ENCODE measurements at regions not wholly inside any gene's neighbourhood (a gene's known extent, or its start where the extent isn't known, plus 50 kb on each side); places are given as distances from the start of the nearest gene placed in this dataset.
"Not testable (repeated sequence)": the region's sequence is repeated elsewhere in the genome, so short reads cannot be mapped to it uniquely, and the experiment has no call there.

DNA sequence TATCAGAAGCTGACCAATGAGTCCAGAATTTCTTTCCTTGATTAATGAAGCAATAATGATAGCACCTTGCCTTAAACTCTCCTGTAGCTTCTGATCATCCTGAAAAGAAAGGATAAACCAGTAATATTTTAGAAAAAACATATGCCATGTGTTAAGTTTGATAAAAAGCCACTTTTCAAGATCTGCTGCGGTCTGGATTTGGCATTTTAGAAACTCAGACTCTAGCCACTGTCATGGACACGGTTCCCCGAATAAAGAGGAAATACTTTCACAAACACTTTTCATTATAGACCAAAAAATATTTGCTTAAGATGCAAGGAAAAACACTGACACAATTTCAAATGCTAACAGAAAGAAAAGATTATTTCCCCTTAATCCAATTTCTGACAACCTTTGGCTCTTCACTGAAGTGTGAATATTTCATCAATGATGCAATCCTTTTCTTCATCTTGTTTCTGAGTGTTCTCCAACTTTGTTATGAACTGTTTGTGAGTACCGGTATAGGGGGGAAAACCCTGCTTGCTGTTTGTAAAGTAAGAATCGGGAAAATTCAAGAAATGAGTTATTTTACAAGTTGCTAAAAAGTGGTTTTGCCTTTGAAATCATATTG, 329.5 kb downstream of the CRPPA start:
- TF ChIP-seq, protein P1, sequence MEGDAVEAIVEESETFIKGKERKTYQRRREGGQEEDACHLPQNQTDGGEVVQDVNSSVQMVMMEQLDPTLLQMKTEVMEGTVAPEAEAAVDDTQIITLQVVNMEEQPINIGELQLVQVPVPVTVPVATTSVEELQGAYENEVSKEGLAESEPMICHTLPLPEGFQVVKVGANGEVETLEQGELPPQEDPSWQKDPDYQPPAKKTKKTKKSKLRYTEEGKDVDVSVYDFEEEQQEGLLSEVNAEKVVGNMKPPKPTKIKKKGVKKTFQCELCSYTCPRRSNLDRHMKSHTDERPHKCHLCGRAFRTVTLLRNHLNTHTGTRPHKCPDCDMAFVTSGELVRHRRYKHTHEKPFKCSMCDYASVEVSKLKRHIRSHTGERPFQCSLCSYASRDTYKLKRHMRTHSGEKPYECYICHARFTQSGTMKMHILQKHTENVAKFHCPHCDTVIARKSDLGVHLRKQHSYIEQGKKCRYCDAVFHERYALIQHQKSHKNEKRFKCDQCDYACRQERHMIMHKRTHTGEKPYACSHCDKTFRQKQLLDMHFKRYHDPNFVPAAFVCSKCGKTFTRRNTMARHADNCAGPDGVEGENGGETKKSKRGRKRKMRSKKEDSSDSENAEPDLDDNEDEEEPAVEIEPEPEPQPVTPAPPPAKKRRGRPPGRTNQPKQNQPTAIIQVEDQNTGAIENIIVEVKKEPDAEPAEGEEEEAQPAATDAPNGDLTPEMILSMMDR (IDR thresholded peaks at IDR 0.05; ENCODE audit: low read depth, low read length) = no peak
- H3K27ac ChIP-seq (ENCODE audit: low read depth, low read length) = no peak overlapping the region
- H3K27me3 ChIP-seq (ENCODE audit: control insufficient read depth, insufficient read depth, low read length) = no peaks in the 10 kb centered on the region
- ChIA-PET CTCF (interaction anchor here (0.6 to 1.8 kb wide), 4 partner anchors 14 to 1387 kb away, joined by 3 to 8 read pairs (median 5); no protein-coding TSS in a partner anchor), POLR2A (no interaction called here)
- no peaks in the 10 kb centered on the region for H3K9me3 ChIP-seq (ENCODE audit: control insufficient read depth, insufficient read depth, low read length)
- no peak for DNase-seq (ENCODE audit: low read depth, low spot score)
- no peak overlapping the region for H3K4me3 ChIP-seq (ENCODE audit: low read depth, low read length)

DNA sequence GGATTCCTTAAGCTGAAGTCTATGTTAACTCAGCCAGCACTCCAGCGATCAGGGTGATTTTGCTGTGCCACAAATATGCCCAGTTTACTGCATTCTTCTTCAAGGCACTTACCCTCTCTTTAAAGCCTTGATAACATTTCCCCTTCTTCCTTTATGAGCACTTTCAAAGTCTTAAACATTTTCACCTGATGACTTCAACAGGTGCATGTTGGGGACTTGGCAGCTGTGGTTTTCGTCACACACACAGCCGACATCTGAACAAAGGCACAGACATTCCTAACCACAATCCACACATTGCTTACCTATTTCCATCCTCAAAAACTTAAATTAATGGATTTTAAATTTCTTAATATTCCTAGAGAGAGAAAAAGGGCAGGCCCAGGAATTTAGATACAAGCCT, 331.5 kb downstream of the CRPPA start:
- Histone ChIP-seq H3K4me3 (ENCODE audit: low read depth, low read length) (no peak overlapping the region), H3K27me3 (ENCODE audit: control insufficient read depth, insufficient read depth, low read length) (no peaks in the 10 kb centered on the region), H3K9me3 (ENCODE audit: control insufficient read depth, insufficient read depth, low read length) (no peaks in the 10 kb centered on the region), H3K27ac (ENCODE audit: low read depth, low read length) (no peak overlapping the region)
- DNase-seq (ENCODE audit: low read depth, low spot score) = no peak
- ChIA-PET CTCF (interaction anchor here (0.9 to 2.9 kb wide), 2 partner anchors 12 to 475 kb away, joined by 3 to 11 read pairs; no protein-coding TSS in a partner anchor), POLR2A (no interaction called here)
- TF ChIP-seq, protein P1 (IDR thresholded peaks at IDR 0.05; ENCODE audit: low read depth, low read length) = no peak

DNA sequence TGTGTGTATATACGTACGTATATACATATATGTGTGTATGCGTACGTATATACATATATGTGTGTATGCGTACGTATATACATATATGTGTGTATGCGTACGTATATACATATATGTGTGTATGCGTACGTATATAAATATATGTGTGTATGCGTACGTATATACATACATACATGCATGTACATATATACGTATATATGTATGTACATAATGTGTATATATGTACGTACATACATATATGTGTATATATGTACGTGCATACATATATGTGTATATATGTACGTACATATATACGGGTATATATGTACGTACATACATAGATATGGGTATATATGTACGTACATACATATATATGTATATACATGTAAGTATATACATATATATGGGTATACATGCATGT, 332.1 kb downstream of the CRPPA start:
- TF ChIP-seq, protein P1 (IDR thresholded peaks at IDR 0.05; ENCODE audit: low read depth, low read length) = no peak
- Histone ChIP-seq H3K27ac (ENCODE audit: low read depth, low read length) (no peak overlapping the region), H3K9me3 (ENCODE audit: control insufficient read depth, insufficient read depth, low read length) (no peaks in the 10 kb centered on the region), H3K27me3 (ENCODE audit: control insufficient read depth, insufficient read depth, low read length) (no peaks in the 10 kb centered on the region), H3K4me3 (ENCODE audit: low read depth, low read length) (no peak overlapping the region)
- no peak for DNase-seq (ENCODE audit: low read depth, low spot score)
- POLR2A ChIA-PET = no interaction called here
- CTCF ChIA-PET = interaction anchor here (0.9 to 2.9 kb wide), 3 partner anchors 9 to 475 kb away, joined by 3 to 11 read pairs (median 7); no protein-coding TSS in a partner anchor

DNA sequence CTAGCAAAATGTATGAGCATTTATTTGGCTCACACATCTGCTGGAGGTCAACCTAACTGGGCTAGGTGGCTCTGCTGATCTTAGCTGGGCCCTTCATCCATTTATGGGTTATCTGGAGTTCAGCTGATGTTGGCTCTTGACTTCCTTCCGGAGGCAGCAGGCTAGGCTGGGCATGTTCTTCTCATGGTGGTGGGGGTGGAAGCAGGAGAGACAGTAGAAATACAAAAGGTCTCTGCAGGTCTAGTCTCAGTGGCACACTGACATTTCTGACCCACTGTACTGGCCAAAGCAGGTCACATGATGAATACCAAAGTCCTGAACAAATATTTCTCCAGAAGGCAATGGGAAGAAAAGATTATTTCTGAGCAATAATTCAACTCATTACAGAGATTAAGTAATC, 334.6 kb downstream of the CRPPA start:
- ChIA-PET POLR2A (no interaction called here), CTCF (no interaction called here)
- no peak overlapping the region for H3K27ac ChIP-seq (ENCODE audit: low read depth, low read length)
- DNase-seq (ENCODE audit: low read depth, low spot score) = no peak
- TF ChIP-seq, protein P1 (IDR thresholded peaks at IDR 0.05; ENCODE audit: low read depth, low read length) = no peak
- H3K9me3 ChIP-seq (ENCODE audit: control insufficient read depth, insufficient read depth, low read length) = no peaks in the 10 kb centered on the region
- no peak overlapping the region for H3K4me3 ChIP-seq (ENCODE audit: low read depth, low read length)
- H3K27me3 ChIP-seq (ENCODE audit: control insufficient read depth, insufficient read depth, low read length) = no peaks in the 10 kb centered on the region

DNA sequence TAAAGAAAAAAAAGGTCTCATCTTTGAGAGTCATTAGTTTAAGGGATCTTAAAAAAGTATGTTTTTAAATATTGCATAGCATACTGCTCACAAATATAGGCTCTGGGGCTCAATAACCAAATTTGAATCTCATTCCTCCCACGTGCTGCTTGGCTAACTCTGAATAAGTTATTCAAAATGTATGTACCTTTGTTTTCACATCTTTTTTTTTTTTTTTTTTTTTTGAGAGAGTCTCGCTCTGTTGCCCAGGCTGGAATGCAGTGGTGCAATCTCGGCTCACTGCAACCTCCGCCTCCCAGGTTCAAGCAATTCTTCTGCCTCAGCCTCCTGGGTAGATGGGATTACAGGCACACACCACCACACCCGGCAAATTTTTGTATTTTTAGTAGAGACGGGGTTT, 335.6 kb downstream of the CRPPA start:
- H3K4me3 ChIP-seq (ENCODE audit: low read depth, low read length); POLR2A ChIA-PET; H3K9me3 ChIP-seq (ENCODE audit: control insufficient read depth, insufficient read depth, low read length); H3K27me3 ChIP-seq (ENCODE audit: control insufficient read depth, insufficient read depth, low read length); H3K27ac ChIP-seq (ENCODE audit: low read depth, low read length); DNase-seq (ENCODE audit: low read depth, low spot score): not testable (repeated sequence)
- CTCF ChIA-PET = interaction anchor here (0.6 kb wide), 1 partner anchor 12 kb away, joined by 3 read pairs; no protein-coding TSS in a partner anchor

Measured in AG04450 (cell line).